ENCODE measurements at regions not wholly inside any gene's neighbourhood (a gene's known extent, or its start where the extent isn't known, plus 50 kb on each side); places are given as distances from the start of the nearest gene placed in this dataset.

DNA sequence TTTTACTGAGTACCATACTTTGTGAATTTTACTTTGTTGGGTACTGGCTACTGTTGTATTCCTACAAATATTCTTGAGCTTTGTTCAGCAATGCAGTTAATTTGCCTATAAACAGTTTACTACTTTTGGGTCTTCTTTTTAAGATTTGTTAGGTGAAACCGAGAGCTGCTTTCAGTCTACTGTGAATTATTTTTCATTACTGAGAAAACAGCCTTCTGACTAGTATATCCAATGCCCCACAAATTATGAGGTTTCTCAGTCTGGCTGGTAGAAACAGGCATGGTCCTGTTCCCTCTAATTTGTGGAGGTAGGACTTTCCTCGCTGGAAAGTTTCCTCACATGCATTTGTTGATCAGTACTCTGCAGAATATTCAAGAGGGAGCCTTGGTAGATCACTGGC lies 392.0 kb downstream of the ZSWIM6 start:
- TF ChIP-seq POLR2A (IDR thresholded peaks at IDR 0.05; ENCODE audit: low read depth, low read length) (no peak), POLR2AphosphoS5 (IDR thresholded peaks at IDR 0.05; ENCODE audit: low read depth, low read length) (no peak), TAF1 (IDR thresholded peaks at IDR 0.05; ENCODE audit: borderline replicate concordance, low read depth, low read length) (no peak)
